Thoracic aorta (tissue), 2 donors: ENCODE measurements at regions not wholly inside any gene's neighbourhood (a gene's known extent, or its start where the extent isn't known, plus 50 kb on each side); places are given as distances from the start of the nearest gene placed in this dataset.
"Not testable (repeated sequence)": the region's sequence is repeated elsewhere in the genome, so short reads cannot be mapped to it uniquely, and the experiment has no call there.

ENCODE experiments used
- ATAC-seq: fragments of 150-250 bp; one replicate; pipeline ENCODE4 v1.8.0; 2017; ENCODE audit warnings: low read depth; ENCODE audit not compliant: insufficient number of reproducible peaks, low FRiP score
- DNase-seq: peaks from one replicate; pipeline ENCODE4 v3.0.0-alpha.2; 2020; ENCODE audit warnings: low spot score
- H3K27ac ChIP-seq, 2 donors: fragments of 200-600 bp; sonication (generic); 1 replicate in 1 of 2; 2 replicates in 1 of 2; pipeline ENCODE4 v1.5.1; 2016; ENCODE audit warnings: mild to moderate bottlenecking in 2 of 2, moderate library complexity in 2 of 2
- H3K27me3 ChIP-seq: fragments of 200-600 bp; sonication (generic); replicated peaks from 2 replicates; pipeline ENCODE4 v1.6.0; 2016; ENCODE audit warnings: mild to moderate bottlenecking; ENCODE audit not compliant: insufficient read depth
- H3K36me3 ChIP-seq: fragments of 200-600 bp; sonication (generic); one replicate; pipeline ENCODE4 v1.5.1; 2016
- H3K4me1 ChIP-seq, 2 donors: fragments of 200-600 bp; sonication (generic); 1 replicate in 1 of 2; 2 replicates in 1 of 2; pipeline versions ENCODE4 v1.5.1 to v1.6.0; 2016; ENCODE audit warnings: low read depth in 2 of 2, mild to moderate bottlenecking in 1 of 2; ENCODE audit not compliant: control insufficient read depth in 1 of 2
- H3K4me3 ChIP-seq: fragments of 200-600 bp; sonication (generic); 2 replicates; pipeline ENCODE4 v1.5.1; 2016; ENCODE audit warnings: mild to moderate bottlenecking
- H3K9me3 ChIP-seq: fragments of 200-600 bp; sonication (generic); 2 replicates; pipeline ENCODE4 v1.5.1; 2016
- CTCF ChIP-seq: fragments of 200-600 bp; sonication (generic); IDR thresholded peaks from one replicate; pipeline ENCODE4 v1.5.1; 2019; ENCODE audit warnings: antibody characterized with exemption

GRCh38 chr7:4468320-4469102, 213.6 kb upstream of the FOXK1 start:
- H3K9me3 ChIP-seq = no peaks in the 10 kb centered on the region
- no peak for TF ChIP-seq CTCF

GRCh38 chr7:4470246-4470645, 211.8 kb upstream of the FOXK1 start:
- no peaks in the 10 kb centered on the region for H3K27me3 ChIP-seq
- no peak for TF ChIP-seq CTCF

More at GRCh38 chr7:4468320-4469102, 213.6 kb upstream of the FOXK1 start:
- no peak overlapping the region for H3K4me3 ChIP-seq
- peaks cover 6 to 16% of the 10 kb centered on the region in 2 donors for H3K4me1 ChIP-seq
- ATAC-seq (no peak), DNase-seq (no peak)
- no peaks in the 10 kb centered on the region for H3K36me3 ChIP-seq
- no peaks in the 10 kb centered on the region for H3K27me3 ChIP-seq
- no peak overlapping the region for H3K27ac ChIP-seq

GRCh38 chr7:4472728-4473127, 209.4 kb upstream of the FOXK1 start:
- Histone ChIP-seq H3K4me3 (no peak overlapping the region), H3K27me3 (no peaks in the 10 kb centered on the region), H3K4me1 (peaks cover 6 to 16% of the 10 kb centered on the region in 2 donors), H3K9me3 (no peaks in the 10 kb centered on the region), H3K27ac (no peak overlapping the region), H3K36me3 (no peaks in the 10 kb centered on the region)
- TF ChIP-seq CTCF = no peak
- DNase-seq (no peak), ATAC-seq (no peak)

More at GRCh38 chr7:4470246-4470645, 211.8 kb upstream of the FOXK1 start:
- Histone ChIP-seq H3K36me3 (no peaks in the 10 kb centered on the region), H3K9me3 (no peaks in the 10 kb centered on the region), H3K4me3 (no peak overlapping the region), H3K4me1 (peaks cover 6 to 16% of the 10 kb centered on the region in 2 donors), H3K27ac (no peak overlapping the region)
- DNase-seq = no peak
- no peak for ATAC-seq

- no peak overlapping the region for H3K27ac ChIP-seq
- peaks cover 4% of the 10 kb centered on the region for H3K9me3 ChIP-seq
- no peak for DNase-seq
- no peak for ATAC-seq
- no peaks in the 10 kb centered on the region for H3K27me3 ChIP-seq
- no peaks in the 10 kb centered on the region for H3K36me3 ChIP-seq
- peak; percentile 7 for TF ChIP-seq CTCF
- H3K4me1 ChIP-seq = no peaks in the 10 kb centered on the region
- no peak overlapping the region for H3K4me3 ChIP-seq
Observed at GRCh38 chr7:4479367-4480039, 202.6 kb upstream of the FOXK1 start.

- not testable (repeated sequence) for H3K4me1 ChIP-seq, DNase-seq, H3K4me3 ChIP-seq, H3K36me3 ChIP-seq, H3K27ac ChIP-seq, H3K9me3 ChIP-seq, H3K27me3 ChIP-seq, ATAC-seq
Observed at GRCh38 chr7:4480131-4480530, 202.0 kb upstream of the FOXK1 start.
